Body of pancreas (tissue), 4 donors: ENCODE measurements at regions not wholly inside any gene's neighbourhood (a gene's known extent, or its start where the extent isn't known, plus 50 kb on each side); places are given as distances from the start of the nearest gene placed in this dataset.

Source experiments
- ATAC-seq: fragments of 150-250 bp; one replicate; pipeline ENCODE4 v1.9.1; 2016
- DNase-seq, 4 donors: peaks; one replicate each; pipeline ENCODE4 v3.0.0-alpha.2; 2019
- H3K27ac ChIP-seq, 4 donors: fragments of 200-600 bp; sonication (generic); 1 replicate in 3 of 4; 2 replicates in 1 of 4; pipeline versions ENCODE4 v1.5.1 to v1.6.1; 2016 to 2019; ENCODE audit warnings: mild to moderate bottlenecking in 1 of 4, mixed read lengths in 1 of 4, moderate library complexity in 1 of 4
- H3K27me3 ChIP-seq, 2 donors: fragments of 200-600 bp; sonication (generic); one replicate each; pipeline ENCODE4 v1.6.0; 2016; ENCODE audit warnings: mild to moderate bottlenecking in 1 of 2
- H3K36me3 ChIP-seq, 2 donors: fragments of 200-600 bp; sonication (generic); replicated peaks in 1 of 2; 2 replicates each; pipeline ENCODE4 v1.5.1; 2016; ENCODE audit warnings: low read depth in 2 of 2; ENCODE audit not compliant: insufficient read depth in 1 of 2
- H3K4me1 ChIP-seq: fragments of 200-600 bp; sonication (generic); one replicate; pipeline ENCODE4 v1.6.0; 2016
- H3K4me3 ChIP-seq, 2 donors: fragments of 200-600 bp; sonication (generic); 1 replicate in 1 of 2; 2 replicates in 1 of 2; pipeline ENCODE4 v1.5.1; 2016 to 2019
- H3K9me3 ChIP-seq, 3 donors: fragments of 200-600 bp; sonication (generic); 1 replicate in 2 of 3; 2 replicates in 1 of 3; pipeline ENCODE4 v1.5.1; 2016
- CTCF ChIP-seq, 7 experiments: fragments of 450-650 bp in 4 of 7; fragments of 200-600 bp in 3 of 7; sonication (generic) in 3 of 7; IDR thresholded peaks; one replicate each; pipeline ENCODE4 v1.5.1; 2016 to 2019; ENCODE audit warnings: antibody characterized with exemption in 7 of 7
- POLR2A ChIP-seq, 3 donors: fragments of 450-650 bp; IDR thresholded peaks; one replicate each; pipeline ENCODE4 v1.6.1; 2016; ENCODE audit warnings: antibody characterized with exemption in 3 of 3, mild to moderate bottlenecking in 2 of 3
- WGBS, 2 donors: methylation state at CpG; one replicate each; pipeline ENCODE4 v1.1.5; 2017; 5-methylcytosine and 5-hydroxymethylcytosine counted together
- intact Hi-C: fragments of 100-400 bp; cut with DNase I; formaldehyde crosslinking; loops from one replicate; pipeline ENCODE4 v1.15.1; 2023

- Histone ChIP-seq H3K4me1 (no peaks in the 10 kb centered on the region), H3K27me3 (no peaks in the 10 kb centered on the region), H3K27ac (no peak overlapping the region), H3K36me3 (no peaks in the 10 kb centered on the region), H3K9me3 (no peaks in the 10 kb centered on the region), H3K4me3 (no peak overlapping the region)
- TF ChIP-seq POLR2A (IDR thresholded peaks at IDR 0.05) (no peak), CTCF (IDR thresholded peaks at IDR 0.05) (no peak)
- WGBS, 2 donors: 64 to 71% methylated on average over 3 of the region's 3 CpGs
- intact Hi-C loops: no loop called here
- ATAC-seq (no peak), DNase-seq (no peak)
Measured at GRCh38 chr5:116989995-116990394, 415.4 kb upstream of the SEMA6A start.

- intact Hi-C loops: no loop called here
- WGBS, 2 donors: 70 to 77% methylated on average over 6 of the region's 6 CpGs
- no peaks in the 10 kb centered on the region for H3K9me3 ChIP-seq
- TF ChIP-seq CTCF (IDR thresholded peaks at IDR 0.05) (no peak), POLR2A (IDR thresholded peaks at IDR 0.05) (no peak)
- H3K4me1 ChIP-seq: no peaks in the 10 kb centered on the region
- DNase-seq (no peak), ATAC-seq (no peak)
- no peaks in the 10 kb centered on the region for H3K36me3 ChIP-seq
- no peak overlapping the region for H3K27ac ChIP-seq
- H3K27me3 ChIP-seq: no peaks in the 10 kb centered on the region
- no peak overlapping the region for H3K4me3 ChIP-seq
Measured at GRCh38 chr5:116982035-116982434, 407.4 kb upstream of the SEMA6A start.

- Histone ChIP-seq H3K4me1 (no peaks in the 10 kb centered on the region), H3K4me3 (no peak overlapping the region), H3K27me3 (no peaks in the 10 kb centered on the region), H3K27ac (no peak overlapping the region), H3K36me3 (no peaks in the 10 kb centered on the region), H3K9me3 (no peaks in the 10 kb centered on the region)
- TF ChIP-seq POLR2A (IDR thresholded peaks at IDR 0.05) (no peak), CTCF (IDR thresholded peaks at IDR 0.05) (no peak)
- 60 to 72% methylated on average over 2 of the region's 2 CpGs for WGBS, 2 donors
- intact Hi-C loops: no loop called here
- DNase-seq (no peak), ATAC-seq (no peak)
Measured at GRCh38 chr5:116980581-116980980, 406.0 kb upstream of the SEMA6A start.

GRCh38 chr5:116976767-116977166, 402.1 kb upstream of the SEMA6A start:
- DNase-seq (no peak), ATAC-seq (no peak)
- Histone ChIP-seq H3K9me3 (no peaks in the 10 kb centered on the region), H3K4me1 (no peaks in the 10 kb centered on the region), H3K36me3 (no peaks in the 10 kb centered on the region), H3K4me3 (no peak overlapping the region), H3K27ac (no peak overlapping the region), H3K27me3 (no peaks in the 10 kb centered on the region)
- TF ChIP-seq POLR2A (IDR thresholded peaks at IDR 0.05): no peak
- TF ChIP-seq CTCF (IDR thresholded peaks at IDR 0.05): no peak
- WGBS, 2 donors: 78 to 84% methylated on average over 1 of the region's 1 CpG
- intact Hi-C loops: no loop called here

GRCh38 chr5:116971131-116971530, 396.5 kb upstream of the SEMA6A start:
- TF ChIP-seq CTCF (IDR thresholded peaks at IDR 0.05) (no peak), POLR2A (IDR thresholded peaks at IDR 0.05) (no peak)
- no peak for ATAC-seq
- 68 to 73% methylated on average over 5 of the region's 5 CpGs for WGBS, 2 donors
- Histone ChIP-seq H3K36me3 (no peaks in the 10 kb centered on the region), H3K27ac (no peak overlapping the region), H3K9me3 (no peaks in the 10 kb centered on the region), H3K4me3 (no peak overlapping the region), H3K27me3 (no peaks in the 10 kb centered on the region), H3K4me1 (no peaks in the 10 kb centered on the region)
- no peak for DNase-seq
- intact Hi-C loops: no loop called here
